NCI-H1092 treated with DMSO at 0.1 percent for 48 hours (cell line): ENCODE measurements at regions not wholly inside any gene's neighbourhood (a gene's known extent, or its start where the extent isn't known, plus 50 kb on each side); places are given as distances from the start of the nearest gene placed in this dataset.

Experiments used
- DNase-seq: peaks from one replicate; lab custom pipeline; 2025; lab: John Stamatoyannopoulos, UW

GRCh38 chr20:60959971-60960370, 292.1 kb upstream of the CDH4 start:
- no peak for DNase-seq

- DNase-seq = no peak
Observed at GRCh38 chr20:60960500-60960899, 291.6 kb upstream of the CDH4 start.

GRCh38 chr20:60961551-60961950, 290.5 kb upstream of the CDH4 start:
- DNase-seq = no peak

GRCh38 chr20:60962367-60963045, 289.6 kb upstream of the CDH4 start:
- no peak for DNase-seq

GRCh38 chr20:60963146-60963545, 288.9 kb upstream of the CDH4 start:
- no peak for DNase-seq

GRCh38 chr20:60964911-60965310, 287.1 kb upstream of the CDH4 start:
- no peak for DNase-seq

- DNase-seq = no peak
Observed at GRCh38 chr20:60966031-60966430, 286.0 kb upstream of the CDH4 start.

- no peak for DNase-seq
Observed at GRCh38 chr20:60966766-60967165, 285.3 kb upstream of the CDH4 start.

GRCh38 chr20:60967431-60968316, 284.4 kb upstream of the CDH4 start:
- no peak for DNase-seq

GRCh38 chr20:60968853-60969720, 283.0 kb upstream of the CDH4 start:
- DNase-seq = no peak

- no peak for DNase-seq
Observed at GRCh38 chr20:60970601-60971000, 281.5 kb upstream of the CDH4 start.

- DNase-seq = no peak
Observed at GRCh38 chr20:60974022-60974421, 278.0 kb upstream of the CDH4 start.

- no peak for DNase-seq
Observed at GRCh38 chr20:60974441-60974945, 277.6 kb upstream of the CDH4 start.

- no peak for DNase-seq
Observed at GRCh38 chr20:60976139-60976538, 275.9 kb upstream of the CDH4 start.

- no peak for DNase-seq
Observed at GRCh38 chr20:60976913-60977312, 275.1 kb upstream of the CDH4 start.

- peak; percentile 20 for DNase-seq
Observed at GRCh38 chr20:60977901-60978300, 274.2 kb upstream of the CDH4 start.

GRCh38 chr20:60984666-60985065, 267.4 kb upstream of the CDH4 start:
- peak; percentile 71 for DNase-seq

- DNase-seq = no peak
Observed at GRCh38 chr20:60986506-60987156, 265.4 kb upstream of the CDH4 start.

- DNase-seq = no peak
Observed at GRCh38 chr20:60990061-60990460, 262.0 kb upstream of the CDH4 start.

- DNase-seq = no peak
Observed at GRCh38 chr20:60990643-60991042, 261.4 kb upstream of the CDH4 start.

- DNase-seq = peak; percentile 4
Observed at GRCh38 chr20:60993433-60994044, 258.5 kb upstream of the CDH4 start.
